Neuronal stem cell (in vitro differentiated cells): ENCODE measurements at regions not wholly inside any gene's neighbourhood (a gene's known extent, or its start where the extent isn't known, plus 50 kb on each side); places are given as distances from the start of the nearest gene placed in this dataset.
"Not testable (repeated sequence)": the region's sequence is repeated elsewhere in the genome, so short reads cannot be mapped to it uniquely, and the experiment has no call there.

Source experiments
- DNase-seq: peaks from one replicate; pipeline ENCODE4 v3.0.0-alpha.2; 2013; ENCODE audit warnings: low spot score
- H2AFZ ChIP-seq: one replicate; pipeline ENCODE4 v1.6.1; 2013; ENCODE audit warnings: mild to moderate bottlenecking, low read length, inconsistent platforms
- H2AK5ac ChIP-seq: 2 replicates; pipeline ENCODE4 v1.6.1; 2013; ENCODE audit warnings: low read depth, mild to moderate bottlenecking, inconsistent platforms, low read length, moderate library complexity, mixed read lengths
- H2BK120ac ChIP-seq: 2 replicates; pipeline ENCODE4 v1.6.1; 2013; ENCODE audit warnings: low read depth, mild to moderate bottlenecking, inconsistent platforms, low read length, moderate library complexity, mixed read lengths
- H2BK12ac ChIP-seq: one replicate; pipeline ENCODE4 v1.6.1; 2013; ENCODE audit warnings: low read length, inconsistent platforms
- H2BK15ac ChIP-seq: 2 replicates; pipeline ENCODE4 v1.6.1; 2013; ENCODE audit warnings: mild to moderate bottlenecking, low read length, inconsistent platforms, mixed read lengths
- H2BK5ac ChIP-seq: one replicate; pipeline ENCODE4 v1.6.1; 2013; ENCODE audit warnings: inconsistent platforms, mild to moderate bottlenecking, low read length, moderate library complexity
- H3K14ac ChIP-seq: one replicate; pipeline ENCODE4 v1.6.1; 2013; ENCODE audit warnings: low read length, inconsistent platforms
- H3K18ac ChIP-seq: 2 replicates; pipeline ENCODE4 v1.6.1; 2013; ENCODE audit warnings: low read length, inconsistent platforms
- H3K23ac ChIP-seq: 2 replicates; pipeline ENCODE4 v1.6.1; 2013; ENCODE audit warnings: low read depth, mild to moderate bottlenecking, mixed read lengths, low read length, inconsistent platforms; ENCODE audit not compliant: poor library complexity
- H3K27ac ChIP-seq: replicated peaks from 3 replicates; pipeline ENCODE4 v1.5.1; 2013; ENCODE audit warnings: low read length, inconsistent platforms
- H3K27me3 ChIP-seq, 3 experiments: 2 replicates each; pipeline ENCODE4 v1.6.1; 2013; ENCODE audit warnings: low read length in 3 of 3, mild to moderate bottlenecking in 2 of 3, inconsistent platforms in 1 of 3, low read depth in 1 of 3, mixed read lengths in 1 of 3, moderate library complexity in 1 of 3; ENCODE audit not compliant: control insufficient read depth in 3 of 3, insufficient read depth in 3 of 3
- H3K36me3 ChIP-seq, 2 donors: replicated peaks in 1 of 2; 2 replicates each; pipeline ENCODE4 v1.6.1; 2013; ENCODE audit warnings: low read length in 2 of 2; ENCODE audit not compliant: control insufficient read depth in 2 of 2, insufficient read depth in 2 of 2
- H3K4ac ChIP-seq: 2 replicates; pipeline ENCODE4 v1.6.1; 2013; ENCODE audit warnings: inconsistent platforms, mild to moderate bottlenecking, low read length, moderate library complexity
- H3K4me1 ChIP-seq, 2 donors: 1 replicate in 1 of 2; 2 replicates in 1 of 2; pipeline ENCODE4 v1.6.1; 2013; ENCODE audit warnings: low read length in 2 of 2, low read depth in 1 of 2; ENCODE audit not compliant: control insufficient read depth in 2 of 2, insufficient read depth in 1 of 2
- H3K4me2 ChIP-seq: one replicate; pipeline ENCODE4 v1.6.1; 2013; ENCODE audit warnings: mild to moderate bottlenecking, low read length, inconsistent platforms; ENCODE audit not compliant: insufficient read depth, poor library complexity, severe bottlenecking
- H3K4me3 ChIP-seq, 2 donors: 2 replicates each; pipeline ENCODE4 v1.5.1; 2013; ENCODE audit warnings: low read length in 2 of 2, mild to moderate bottlenecking in 2 of 2, inconsistent platforms in 1 of 2, moderate library complexity in 1 of 2
- H3K79me1 ChIP-seq: one replicate; pipeline ENCODE4 v1.6.1; 2013; ENCODE audit warnings: low read depth, mild to moderate bottlenecking, inconsistent platforms, low read length, moderate library complexity
- H3K9ac ChIP-seq: one replicate; pipeline ENCODE4 v1.6.1; 2013; ENCODE audit warnings: mild to moderate bottlenecking, low read depth, low read length, inconsistent platforms; ENCODE audit not compliant: poor library complexity
- H3K9me3 ChIP-seq, 2 donors: replicated peaks in 1 of 2; 2 replicates each; pipeline versions ENCODE3 to v1.6.1; 2013; ENCODE audit warnings: low read length in 2 of 2, mild to moderate bottlenecking in 2 of 2, inconsistent platforms in 1 of 2, low read depth in 1 of 2, mixed read lengths in 1 of 2, moderate library complexity in 1 of 2; ENCODE audit not compliant: control insufficient read depth in 2 of 2, insufficient read depth in 1 of 2
- H4K8ac ChIP-seq: one replicate; pipeline ENCODE4 v1.6.1; 2013; ENCODE audit warnings: low read depth, mild to moderate bottlenecking, inconsistent platforms, low read length, moderate library complexity
- H4K91ac ChIP-seq: one replicate; pipeline ENCODE4 v1.6.1; 2013; ENCODE audit warnings: low read length, low read depth, mild to moderate bottlenecking, inconsistent platforms; ENCODE audit not compliant: poor library complexity
- WGBS, 2 donors: extraction: QIAGEN DNeasy Blood & Tissue Kit; methylation state at CpG; one replicate each; pipeline ENCODE4 v1.1.7; 2013; ENCODE audit warnings: missing lambda C conversion rate in 2 of 2, mixed read lengths in 1 of 2; ENCODE audit not compliant: insufficient read length in 2 of 2, insufficient replicate concordance in 1 of 2; ENCODE audit errors: extremely low coverage in 2 of 2; 5-methylcytosine and 5-hydroxymethylcytosine counted together

GRCh38 chr2:65969161-65969560 is 465.8 kb upstream of the MEIS1 start:
- Histone ChIP-seq H2AFZ (no peak overlapping the region), H2BK120ac (no peak overlapping the region), H4K8ac (no peak overlapping the region), H2BK15ac (no peak overlapping the region), H3K36me3 (no peaks in the 10 kb centered on the region), H3K4me1 (no peaks in the 10 kb centered on the region), H2BK12ac (no peak overlapping the region), H3K79me1 (no peaks in the 10 kb centered on the region), H4K91ac (no peak overlapping the region), H3K4me2 (no peak overlapping the region), H3K9me3 (no peaks in the 10 kb centered on the region), H3K14ac (no peak overlapping the region), H2AK5ac (no peak overlapping the region), H3K27me3 (no peaks in the 10 kb centered on the region), H3K4me3 (no peak overlapping the region), H3K4ac (no peak overlapping the region), H2BK5ac (no peak overlapping the region), H3K23ac (no peak overlapping the region), H3K27ac (no peak overlapping the region), H3K18ac (no peak overlapping the region), H3K9ac (no peak overlapping the region)
- no peak for DNase-seq
- WGBS, 2 donors: no CpG with 5 or more reads among the region's 3 CpGs

DNA sequence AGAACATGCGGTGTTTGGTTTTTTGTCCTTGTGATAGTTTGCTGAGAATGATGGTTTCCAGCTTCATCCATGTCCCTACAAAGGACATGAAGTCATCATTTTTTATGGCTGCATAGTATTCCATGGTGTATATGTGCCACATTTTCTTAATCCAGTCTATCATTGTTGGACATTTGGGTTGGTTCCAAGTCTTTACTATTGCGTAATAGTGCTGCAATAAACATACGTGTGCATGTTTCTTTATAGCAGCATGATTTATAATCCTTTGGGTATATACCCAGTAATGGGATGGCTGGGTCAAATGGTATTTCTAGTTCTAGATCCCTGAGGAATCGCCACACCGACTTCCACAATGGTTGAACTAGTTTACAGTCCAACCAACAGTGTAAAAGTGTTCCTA is 471.6 kb upstream of the MEIS1 start:
- DNase-seq, H3K4ac ChIP-seq, H3K14ac ChIP-seq: not testable (repeated sequence)

DNA sequence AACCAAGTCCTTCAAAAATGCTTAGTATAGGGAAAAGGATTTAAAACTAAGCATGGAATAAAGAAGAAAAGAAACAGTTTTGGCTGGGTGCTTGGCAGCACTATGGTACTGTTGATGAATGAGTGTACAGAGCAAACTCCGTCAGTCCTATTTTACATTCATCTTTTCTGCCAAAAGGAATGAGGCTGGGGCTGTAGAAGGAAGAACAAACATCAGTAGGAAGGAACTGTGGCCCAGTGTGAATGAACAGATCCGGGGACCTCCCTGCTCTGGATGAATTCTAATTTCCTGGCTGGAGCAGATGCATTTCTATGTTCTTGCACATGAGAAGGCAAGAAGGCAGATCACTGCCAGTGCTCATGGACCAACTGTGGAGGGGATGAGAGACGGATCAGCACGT is 474.0 kb upstream of the MEIS1 start:
- Histone ChIP-seq H2AFZ (no peak overlapping the region), H3K18ac (no peak overlapping the region), H3K27ac (no peak overlapping the region), H3K4me1 (peaks cover 0 to 3% of the 10 kb centered on the region in 2 donors), H2BK120ac (no peak overlapping the region), H3K36me3 (no peaks in the 10 kb centered on the region), H3K23ac (no peak overlapping the region), H4K8ac (no peak overlapping the region), H3K4ac (no peak overlapping the region), H3K9ac (no peak overlapping the region), H2AK5ac (no peak overlapping the region), H3K79me1 (no peaks in the 10 kb centered on the region), H3K9me3 (no peaks in the 10 kb centered on the region), H2BK5ac (no peak overlapping the region), H4K91ac (no peak overlapping the region), H3K14ac (no peak overlapping the region), H3K4me3 (no peak overlapping the region), H3K27me3 (no peaks in the 10 kb centered on the region), H3K4me2 (no peak overlapping the region), H2BK15ac (no peak overlapping the region), H2BK12ac (no peak overlapping the region)
- WGBS, 2 donors: no CpG with 5 or more reads among the region's 4 CpGs
- DNase-seq: no peak

More for the DNA sequence above, 471.6 kb upstream of the MEIS1 start:
- H2BK12ac ChIP-seq, H3K4me2 ChIP-seq, H2AFZ ChIP-seq, H3K27ac ChIP-seq, H3K79me1 ChIP-seq, H2AK5ac ChIP-seq, H3K36me3 ChIP-seq, H2BK5ac ChIP-seq, H2BK120ac ChIP-seq, H3K9me3 ChIP-seq, H2BK15ac ChIP-seq, H4K91ac ChIP-seq, H4K8ac ChIP-seq, H3K23ac ChIP-seq, H3K4me3 ChIP-seq, H3K18ac ChIP-seq, H3K9ac ChIP-seq, H3K4me1 ChIP-seq, H3K27me3 ChIP-seq: not testable (repeated sequence)
- WGBS, 2 donors: no CpG with 5 or more reads among the region's 5 CpGs

- no peak overlapping the region for H2AK5ac ChIP-seq
- H4K91ac ChIP-seq: no peak overlapping the region
Measured at GRCh38 chr2:65957886-65958285, 477.0 kb upstream of the MEIS1 start.

More at GRCh38 chr2:65957886-65958285, 477.0 kb upstream of the MEIS1 start:
- H3K18ac ChIP-seq: no peak overlapping the region
- H4K8ac ChIP-seq: no peak overlapping the region
- no peak overlapping the region for H2BK120ac ChIP-seq
- H3K14ac ChIP-seq: no peak overlapping the region
- H3K4ac ChIP-seq: no peak overlapping the region
- H3K36me3 ChIP-seq: no peaks in the 10 kb centered on the region
- H3K4me1 ChIP-seq: peaks cover 0 to 3% of the 10 kb centered on the region in 2 donors
- WGBS, 2 donors: no CpG with 5 or more reads among the region's 5 CpGs
- no peaks in the 10 kb centered on the region for H3K79me1 ChIP-seq
- H3K27me3 ChIP-seq: no peaks in the 10 kb centered on the region
- no peak overlapping the region for H3K23ac ChIP-seq
- DNase-seq: no peak
- no peak overlapping the region for H3K27ac ChIP-seq
- H3K9me3 ChIP-seq: no peaks in the 10 kb centered on the region
- no peak overlapping the region for H2AFZ ChIP-seq
- H2BK12ac ChIP-seq: no peak overlapping the region
- no peak overlapping the region for H2BK15ac ChIP-seq
- H2BK5ac ChIP-seq: no peak overlapping the region
- no peak overlapping the region for H3K4me2 ChIP-seq
- no peak overlapping the region for H3K9ac ChIP-seq
- H3K4me3 ChIP-seq: no peak overlapping the region
